OCI-LY7 (cell line): ENCODE measurements at regions not wholly inside any gene's neighbourhood (a gene's known extent, or its start where the extent isn't known, plus 50 kb on each side); places are given as distances from the start of the nearest gene placed in this dataset.

Source experiments
- BruUV-seq: library from RNA; stranded (reverse); fragments of 400-500 nt; replicated peaks from 2 replicates; lab custom pipeline; 2021; lab: Mats Ljungman, UMichigan
- CTCF ChIA-PET: fragments of 300-600 bp; sonication (Branson Sonifier 250); formaldehyde crosslinking; loops from one replicate; lab custom pipeline; 2022; ENCODE audit warnings: antibody characterized with exemption; ENCODE audit not compliant: unreplicated experiment; lab: Charles Lee
- POLR2A ChIA-PET: fragments of 300-600 bp; sonication (Branson Sonifier 250); formaldehyde crosslinking; loops from one replicate; lab custom pipeline; 2022; ENCODE audit warnings: antibody characterized with exemption; lab: Charles Lee
- DNase-seq: peaks from one replicate; pipeline ENCODE4 v3.0.0-alpha.2; 2015; ENCODE audit warnings: low spot score
- H2AFZ ChIP-seq: fragments of 200-600 bp; sonication (generic), shearing (Covaris generic); 2 replicates; pipeline ENCODE4 v1.6.1; 2014; ENCODE audit warnings: mild to moderate bottlenecking, antibody characterized with exemption, low read length, moderate library complexity
- H3K27ac ChIP-seq: fragments of 200-600 bp; sonication (generic); 2 replicates; pipeline ENCODE4 v1.5.1; 2014; ENCODE audit warnings: mixed run types, low read depth, mild to moderate bottlenecking, moderate library complexity, low read length, inconsistent platforms; ENCODE audit not compliant: poor library complexity, severe bottlenecking
- H3K36me3 ChIP-seq: fragments of 200-600 bp; sonication (generic); 2 replicates; pipeline ENCODE4 v1.6.1; 2014; ENCODE audit warnings: mild to moderate bottlenecking, antibody characterized with exemption, low read length, moderate library complexity, mixed read lengths; ENCODE audit not compliant: insufficient read depth
- H3K4me1 ChIP-seq: fragments of 200-600 bp; sonication (generic); 2 replicates; pipeline ENCODE4 v1.5.1; 2014; ENCODE audit warnings: mild to moderate bottlenecking, low read length; ENCODE audit not compliant: insufficient read depth, poor library complexity, severe bottlenecking
- H3K4me2 ChIP-seq: fragments of 200-600 bp; sonication (generic); 2 replicates; pipeline ENCODE4 v1.6.1; 2014; ENCODE audit warnings: mild to moderate bottlenecking, low read length
- H3K4me3 ChIP-seq: fragments of 200-600 bp; sonication (generic); 2 replicates; pipeline ENCODE4 v1.5.1; 2014; ENCODE audit warnings: mild to moderate bottlenecking, low read depth, low read length; ENCODE audit not compliant: poor library complexity, severe bottlenecking
- H3K79me2 ChIP-seq: fragments of 200-600 bp; sonication (generic); 2 replicates; pipeline ENCODE4 v1.6.1; 2016; ENCODE audit warnings: low read depth, mild to moderate bottlenecking, low read length, moderate library complexity, mixed read lengths; ENCODE audit not compliant: insufficient read depth
- H3K9me2 ChIP-seq: fragments of 200-600 bp; sonication (generic); 2 replicates; pipeline ENCODE4 v1.6.1; 2016; ENCODE audit warnings: mild to moderate bottlenecking, low read length, mixed read lengths; ENCODE audit not compliant: insufficient read depth
- H3K9me3 ChIP-seq: fragments of 200-600 bp; sonication (generic); 2 replicates; pipeline ENCODE4 v1.6.1; 2014; ENCODE audit warnings: mild to moderate bottlenecking, mixed run types, low read length, mixed read lengths
- H4K20me1 ChIP-seq: fragments of 200-600 bp; sonication (generic); 2 replicates; pipeline ENCODE4 v1.6.1; 2014; ENCODE audit warnings: mild to moderate bottlenecking, antibody characterized with exemption, low read length, moderate library complexity, mixed read lengths; ENCODE audit not compliant: insufficient read depth
- EZH2phosphoT487 ChIP-seq: fragments of 200-600 bp; sonication (generic); IDR thresholded peaks from 2 replicates; pipeline ENCODE4 v1.6.1; 2018; ENCODE audit warnings: low read depth, borderline replicate concordance, mild to moderate bottlenecking, mixed run types, antibody characterized with exemption, low read length, moderate library complexity, mixed read lengths
- intact Hi-C: fragments of 100-400 bp; cut with micrococcal nuclease; formaldehyde crosslinking; loops from one replicate; pipeline ENCODE4 v1.10.0; 2022; ENCODE audit not compliant: unreplicated experiment
- TF ChIP-seq, protein P1 (sequence below): fragments of 200-600 bp; sonication (generic); conservative IDR thresholded peaks from 2 replicates; pipeline ENCODE4 v1.5.1; 2014; ENCODE audit warnings: mild to moderate bottlenecking, antibody characterized with exemption, low read length, moderate library complexity, mixed read lengths

DNA sequence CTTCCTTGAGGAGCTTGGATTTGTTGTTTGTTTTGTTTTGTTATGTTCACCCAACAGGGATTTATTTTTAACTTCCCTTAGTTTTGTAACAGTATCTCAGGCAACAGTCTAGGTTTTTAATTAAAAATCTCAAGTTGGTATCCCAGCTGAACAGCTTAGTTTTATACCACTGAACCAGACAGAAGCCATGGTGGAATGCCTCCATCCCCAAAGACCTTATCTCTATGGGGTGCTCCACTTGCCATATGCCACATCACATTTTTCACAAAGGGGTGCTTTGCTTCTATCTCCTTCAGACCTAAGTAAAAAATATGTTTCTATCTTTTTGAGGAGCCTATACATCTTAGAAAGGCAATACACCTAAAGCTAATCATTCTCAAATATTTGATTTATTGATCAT, 715.8 kb upstream of the KIF2B start:
- Histone ChIP-seq H3K4me2 (no peak overlapping the region), H3K9me2 (no peaks in the 10 kb centered on the region), H3K4me1 (no peaks in the 10 kb centered on the region), H3K79me2 (no peaks in the 10 kb centered on the region), H3K36me3 (no peaks in the 10 kb centered on the region), H3K27ac (no peak overlapping the region), H4K20me1 (no peaks in the 10 kb centered on the region), H2AFZ (no peak overlapping the region), H3K4me3 (no peak overlapping the region), H3K9me3 (no peaks in the 10 kb centered on the region)
- no peak for DNase-seq
- no TSS peak for BruUV-seq
- intact Hi-C loops: no loop called here
- ChIA-PET CTCF (no interaction called here), POLR2A (interaction anchor here (0.7 kb wide), 1 partner anchor 973 kb away, joined by 3 read pairs; no protein-coding TSS in a partner anchor)
- no peak for TF ChIP-seq EZH2phosphoT487
- TF ChIP-seq, protein P1, sequence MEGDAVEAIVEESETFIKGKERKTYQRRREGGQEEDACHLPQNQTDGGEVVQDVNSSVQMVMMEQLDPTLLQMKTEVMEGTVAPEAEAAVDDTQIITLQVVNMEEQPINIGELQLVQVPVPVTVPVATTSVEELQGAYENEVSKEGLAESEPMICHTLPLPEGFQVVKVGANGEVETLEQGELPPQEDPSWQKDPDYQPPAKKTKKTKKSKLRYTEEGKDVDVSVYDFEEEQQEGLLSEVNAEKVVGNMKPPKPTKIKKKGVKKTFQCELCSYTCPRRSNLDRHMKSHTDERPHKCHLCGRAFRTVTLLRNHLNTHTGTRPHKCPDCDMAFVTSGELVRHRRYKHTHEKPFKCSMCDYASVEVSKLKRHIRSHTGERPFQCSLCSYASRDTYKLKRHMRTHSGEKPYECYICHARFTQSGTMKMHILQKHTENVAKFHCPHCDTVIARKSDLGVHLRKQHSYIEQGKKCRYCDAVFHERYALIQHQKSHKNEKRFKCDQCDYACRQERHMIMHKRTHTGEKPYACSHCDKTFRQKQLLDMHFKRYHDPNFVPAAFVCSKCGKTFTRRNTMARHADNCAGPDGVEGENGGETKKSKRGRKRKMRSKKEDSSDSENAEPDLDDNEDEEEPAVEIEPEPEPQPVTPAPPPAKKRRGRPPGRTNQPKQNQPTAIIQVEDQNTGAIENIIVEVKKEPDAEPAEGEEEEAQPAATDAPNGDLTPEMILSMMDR: no peak

DNA sequence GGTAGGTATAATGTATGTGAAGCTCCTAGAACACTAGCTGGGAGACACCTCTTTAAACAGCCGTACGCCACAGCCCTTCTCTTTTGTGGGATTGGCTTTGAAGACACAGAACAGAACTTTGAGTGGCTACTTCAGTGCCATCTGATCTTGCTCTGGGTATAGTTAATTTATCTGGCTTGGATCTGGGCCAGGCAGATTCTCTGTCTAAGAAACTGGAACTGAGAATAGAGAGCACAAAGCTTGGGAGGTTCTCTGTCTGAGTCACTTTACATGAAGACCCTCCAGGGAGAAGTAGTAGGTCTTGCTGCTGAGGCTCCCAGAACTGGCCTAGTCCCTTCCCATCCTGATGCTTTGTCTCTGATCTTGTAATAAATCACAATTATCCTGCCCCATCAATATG, 721.0 kb upstream of the KIF2B start:
- Histone ChIP-seq H3K9me3 (no peaks in the 10 kb centered on the region), H2AFZ (no peak overlapping the region), H3K9me2 (no peaks in the 10 kb centered on the region), H3K4me2 (no peak overlapping the region), H3K27ac (no peak overlapping the region), H4K20me1 (no peaks in the 10 kb centered on the region), H3K79me2 (no peaks in the 10 kb centered on the region), H3K4me3 (no peak overlapping the region), H3K4me1 (no peaks in the 10 kb centered on the region), H3K36me3 (no peaks in the 10 kb centered on the region)
- ChIA-PET POLR2A (no interaction called here), CTCF (no interaction called here)
- intact Hi-C loops: no loop called here
- no TSS peak for BruUV-seq
- TF ChIP-seq, protein P1: no peak
- TF ChIP-seq EZH2phosphoT487: no peak
- no peak for DNase-seq

DNA sequence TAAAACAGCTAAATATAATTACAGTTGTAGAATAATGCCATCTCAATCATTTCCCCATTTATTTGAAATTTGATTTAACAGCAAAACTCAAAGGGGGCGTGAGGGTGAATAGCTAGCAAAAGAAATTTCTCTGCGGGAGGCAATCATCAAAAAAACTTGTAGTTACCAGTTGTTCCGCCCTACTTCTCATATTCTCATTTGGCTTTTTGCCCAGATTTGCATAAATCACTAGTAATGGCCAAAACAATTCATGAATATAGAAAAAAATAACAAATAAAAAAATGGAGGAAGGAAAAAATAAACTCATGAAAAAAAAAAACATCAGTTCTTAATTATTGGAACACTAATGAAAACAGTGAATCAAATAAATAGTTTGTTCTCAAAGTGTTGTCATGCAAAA, 722.6 kb upstream of the KIF2B start:
- H3K27ac ChIP-seq: no peak overlapping the region
- no peak overlapping the region for H3K4me3 ChIP-seq
- H4K20me1 ChIP-seq: no peaks in the 10 kb centered on the region
- H3K4me1 ChIP-seq: no peaks in the 10 kb centered on the region
- ChIA-PET CTCF (no interaction called here), POLR2A (no interaction called here)
- H3K79me2 ChIP-seq: no peaks in the 10 kb centered on the region
- intact Hi-C loops: no loop called here
- no peaks in the 10 kb centered on the region for H3K9me3 ChIP-seq
- H3K36me3 ChIP-seq: no peaks in the 10 kb centered on the region
- BruUV-seq: no TSS peak
- H2AFZ ChIP-seq: no peak overlapping the region
- TF ChIP-seq EZH2phosphoT487: no peak
- TF ChIP-seq, protein P1: no peak
- no peaks in the 10 kb centered on the region for H3K9me2 ChIP-seq
- no peak overlapping the region for H3K4me2 ChIP-seq
- no peak for DNase-seq
